Sigmoid colon (tissue), 6 donors: ENCODE measurements at regions not wholly inside any gene's neighbourhood (a gene's known extent, or its start where the extent isn't known, plus 50 kb on each side); places are given as distances from the start of the nearest gene placed in this dataset.

ENCODE experiments used
- DNase-seq: peaks from one replicate; pipeline ENCODE4 v3.0.0-alpha.2; 2019
- H3K27ac ChIP-seq, 4 donors: fragments of 200-600 bp; sonication (generic); one replicate each; pipeline ENCODE4 v1.5.1; 2016 to 2019; ENCODE audit warnings: mild to moderate bottlenecking in 1 of 4
- H3K27me3 ChIP-seq, 3 donors: fragments of 200-600 bp; sonication (generic); one replicate each; pipeline ENCODE4 v1.5.1; 2019; ENCODE audit warnings: mild to moderate bottlenecking in 1 of 3
- H3K36me3 ChIP-seq, 4 donors: fragments of 200-600 bp; sonication (generic); one replicate each; pipeline ENCODE4 v1.5.1; 2016 to 2019
- H3K4me1 ChIP-seq, 4 donors: fragments of 200-600 bp; sonication (generic); one replicate each; pipeline ENCODE4 v1.5.1; 2017 to 2019
- H3K4me3 ChIP-seq, 4 donors: fragments of 200-600 bp; sonication (generic); one replicate each; pipeline ENCODE4 v1.5.1; 2017 to 2019; ENCODE audit warnings: mild to moderate bottlenecking in 2 of 4, moderate library complexity in 1 of 4
- H3K9me3 ChIP-seq, 4 donors: fragments of 200-600 bp in 3 of 4; sonication (generic) in 3 of 4; one replicate each; pipeline versions ENCODE4 v1.5.1 to v1.6.1; 2013 to 2019
- EP300 ChIP-seq, 4 donors: sonication (generic); formaldehyde crosslinking; IDR thresholded peaks; one replicate each; pipeline ENCODE4 v1.6.1; 2017; ENCODE audit warnings: antibody characterized with exemption in 4 of 4
- POLR2A ChIP-seq, 2 donors: fragments of 450-650 bp; IDR thresholded peaks; one replicate each; pipeline ENCODE4 v1.6.1; 2016; ENCODE audit warnings: antibody characterized with exemption in 2 of 2, mild to moderate bottlenecking in 2 of 2, moderate library complexity in 2 of 2
- POLR2AphosphoS5 ChIP-seq, 4 donors: sonication (generic); formaldehyde crosslinking; IDR thresholded peaks; one replicate each; pipeline ENCODE4 v1.6.1; 2017; ENCODE audit warnings: antibody characterized with exemption in 4 of 4
- WGBS, 2 donors: extraction: QIAGEN DNeasy Blood & Tissue Kit; methylation state at CpG; one replicate each; pipeline ENCODE4 v1.1.7; 2013; 5-methylcytosine and 5-hydroxymethylcytosine counted together
- intact Hi-C: fragments of 100-400 bp; cut with DNase I; formaldehyde crosslinking; loops from one replicate; pipeline ENCODE4 v1.15.1; 2023
- TF ChIP-seq, protein P1 (sequence below), 4 experiments: fragments of 450-650 bp in 3 of 4; fragments of 200-600 bp in 1 of 4; IDR thresholded peaks; one replicate each; pipeline ENCODE4 v1.5.1; 2016 to 2019; ENCODE audit warnings: antibody characterized with exemption in 4 of 4, mild to moderate bottlenecking in 3 of 4, moderate library complexity in 2 of 4
- donor health status: healthy with polysubstance abuse.
- donor health status: healthy.

DNA sequence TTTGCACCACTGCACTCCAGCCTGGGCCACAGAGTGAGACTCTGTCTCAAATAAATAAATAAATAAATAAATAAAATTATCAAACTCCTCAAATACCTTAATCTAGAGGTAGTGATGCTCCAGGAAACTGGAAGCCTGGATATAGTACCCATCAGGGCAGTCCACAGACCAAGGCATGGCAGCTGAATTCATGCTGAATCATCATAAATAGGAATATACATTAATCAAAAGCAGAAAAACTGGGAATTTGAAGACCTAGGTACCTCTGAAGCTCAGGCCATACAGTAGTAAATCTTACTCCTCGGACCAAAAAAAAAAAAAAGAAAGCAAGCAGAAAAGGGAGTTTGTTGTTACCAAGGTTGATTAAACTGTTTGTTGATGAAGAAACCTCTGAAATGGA, 184.2 kb upstream of the CHODL start:
- no peaks in the 10 kb centered on the region for H3K27me3 ChIP-seq
- peaks cover 0 to 3% (median 0%) of the 10 kb centered on the region in 4 donors for H3K9me3 ChIP-seq
- DNase-seq, result no peak
- 69 to 80% methylated on average over 1 of the region's 1 CpG for WGBS, 2 donors
- no peak overlapping the region for H3K27ac ChIP-seq
- intact Hi-C loops, result no loop called here
- TF ChIP-seq EP300 (IDR thresholded peaks at IDR 0.05) (no peak), POLR2A (IDR thresholded peaks at IDR 0.05) (no peak), POLR2AphosphoS5 (IDR thresholded peaks at IDR 0.05) (no peak)
- TF ChIP-seq, protein P1, sequence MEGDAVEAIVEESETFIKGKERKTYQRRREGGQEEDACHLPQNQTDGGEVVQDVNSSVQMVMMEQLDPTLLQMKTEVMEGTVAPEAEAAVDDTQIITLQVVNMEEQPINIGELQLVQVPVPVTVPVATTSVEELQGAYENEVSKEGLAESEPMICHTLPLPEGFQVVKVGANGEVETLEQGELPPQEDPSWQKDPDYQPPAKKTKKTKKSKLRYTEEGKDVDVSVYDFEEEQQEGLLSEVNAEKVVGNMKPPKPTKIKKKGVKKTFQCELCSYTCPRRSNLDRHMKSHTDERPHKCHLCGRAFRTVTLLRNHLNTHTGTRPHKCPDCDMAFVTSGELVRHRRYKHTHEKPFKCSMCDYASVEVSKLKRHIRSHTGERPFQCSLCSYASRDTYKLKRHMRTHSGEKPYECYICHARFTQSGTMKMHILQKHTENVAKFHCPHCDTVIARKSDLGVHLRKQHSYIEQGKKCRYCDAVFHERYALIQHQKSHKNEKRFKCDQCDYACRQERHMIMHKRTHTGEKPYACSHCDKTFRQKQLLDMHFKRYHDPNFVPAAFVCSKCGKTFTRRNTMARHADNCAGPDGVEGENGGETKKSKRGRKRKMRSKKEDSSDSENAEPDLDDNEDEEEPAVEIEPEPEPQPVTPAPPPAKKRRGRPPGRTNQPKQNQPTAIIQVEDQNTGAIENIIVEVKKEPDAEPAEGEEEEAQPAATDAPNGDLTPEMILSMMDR (IDR thresholded peaks at IDR 0.05), result no peak
- H3K4me1 ChIP-seq, result no peaks in the 10 kb centered on the region
- H3K4me3 ChIP-seq, result no peak overlapping the region
- H3K36me3 ChIP-seq, result no peaks in the 10 kb centered on the region

DNA sequence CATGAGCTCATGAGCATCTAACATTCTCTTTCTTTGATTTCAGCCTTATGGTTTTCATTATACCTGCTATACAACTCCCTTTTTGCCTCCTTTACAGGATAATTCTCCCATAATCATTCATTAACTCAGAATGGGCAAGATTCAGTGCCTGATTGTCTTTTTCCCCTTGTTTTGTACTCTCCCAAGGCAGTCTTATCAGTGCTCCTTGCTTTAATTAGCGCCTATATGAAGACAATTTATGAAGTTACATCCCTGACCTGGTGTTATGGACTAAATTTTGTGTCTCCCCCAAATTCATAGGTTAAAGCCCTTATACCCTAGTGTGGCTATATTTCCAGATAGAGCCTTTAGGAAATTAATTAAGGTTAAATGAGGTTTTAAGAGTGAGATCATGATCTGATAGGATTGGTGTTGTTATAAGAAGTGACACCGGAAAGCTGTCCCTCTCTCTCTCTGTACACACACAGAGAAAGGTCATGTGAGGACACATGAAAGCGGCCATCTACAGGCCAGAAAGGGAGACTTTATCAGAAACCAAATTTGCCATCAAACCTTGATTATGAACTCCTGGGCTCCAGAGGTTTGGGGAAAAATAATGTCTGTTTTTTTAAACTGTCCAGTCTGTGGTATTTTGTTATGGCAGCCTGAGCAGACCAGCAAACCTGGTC, 185.8 kb upstream of the CHODL start:
- WGBS, 2 donors, result 78 to 91% methylated on average over 3 of the region's 3 CpGs
- Histone ChIP-seq H3K4me1 (no peaks in the 10 kb centered on the region), H3K27ac (no peak overlapping the region), H3K4me3 (no peak overlapping the region), H3K27me3 (no peaks in the 10 kb centered on the region), H3K36me3 (no peaks in the 10 kb centered on the region), H3K9me3 (peaks cover 0 to 3% (median 0%) of the 10 kb centered on the region in 4 donors)
- intact Hi-C loops, result no loop called here
- TF ChIP-seq POLR2AphosphoS5 (IDR thresholded peaks at IDR 0.05), result no peak
- TF ChIP-seq POLR2A (IDR thresholded peaks at IDR 0.05), result no peak
- TF ChIP-seq, protein P1 (IDR thresholded peaks at IDR 0.05), result no peak
- no peak for TF ChIP-seq EP300 (IDR thresholded peaks at IDR 0.05)
- no peak for DNase-seq

DNA sequence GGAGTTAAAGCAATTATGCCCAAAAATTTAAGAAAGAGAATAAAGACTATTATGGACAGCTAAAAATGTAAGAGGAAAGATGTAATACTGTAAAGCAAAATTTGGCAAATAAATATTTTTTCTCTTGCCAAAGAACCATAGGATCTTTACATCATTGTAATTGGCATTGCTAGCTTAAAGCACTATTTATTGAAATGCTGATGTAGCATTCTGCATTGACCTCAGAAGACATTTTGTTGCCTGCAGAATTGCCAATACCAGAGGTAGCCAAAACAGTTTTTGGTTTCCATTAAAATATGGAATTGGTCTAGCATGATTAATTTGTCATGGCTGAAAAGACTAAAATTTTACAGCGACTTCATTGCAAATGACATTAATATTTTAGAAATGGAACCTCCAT, 191.5 kb upstream of the CHODL start:
- TF ChIP-seq POLR2A (IDR thresholded peaks at IDR 0.05) (no peak), EP300 (IDR thresholded peaks at IDR 0.05) (no peak), POLR2AphosphoS5 (IDR thresholded peaks at IDR 0.05) (no peak)
- TF ChIP-seq, protein P1 (IDR thresholded peaks at IDR 0.05), result no peak
- no peaks in the 10 kb centered on the region for H3K4me1 ChIP-seq
- intact Hi-C loops, result no loop called here
- no peak for DNase-seq
- H3K4me3 ChIP-seq, result no peak overlapping the region
- H3K36me3 ChIP-seq, result no peaks in the 10 kb centered on the region
- H3K27ac ChIP-seq, result no peak overlapping the region
- peaks cover 0 to 5% (median 0%) of the 10 kb centered on the region in 4 donors for H3K9me3 ChIP-seq
- no peaks in the 10 kb centered on the region for H3K27me3 ChIP-seq
- WGBS, 2 donors, result 84 to 89% methylated on average over 1 of the region's 1 CpG

DNA sequence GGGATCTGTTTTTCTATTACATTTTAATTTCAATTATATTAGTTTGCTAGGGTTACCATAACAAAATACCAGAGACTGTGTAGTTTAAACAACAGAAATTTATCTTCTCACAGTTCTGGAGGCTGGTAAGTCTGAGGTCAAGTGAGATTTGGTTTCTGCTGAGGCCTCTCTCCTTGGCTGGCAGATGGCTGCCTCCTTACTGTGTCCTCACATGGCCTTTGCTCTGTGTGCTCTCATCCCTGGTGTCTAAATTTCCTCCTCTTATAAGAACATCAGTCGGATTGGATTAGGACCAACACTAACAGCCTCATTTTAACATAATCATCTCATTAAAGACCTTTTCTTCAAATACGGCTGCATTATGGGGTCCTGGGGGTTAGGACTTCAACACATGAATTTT, 195.2 kb upstream of the CHODL start:
- Histone ChIP-seq H3K4me1 (no peaks in the 10 kb centered on the region), H3K27me3 (no peaks in the 10 kb centered on the region), H3K9me3 (peaks cover 0 to 5% (median 0%) of the 10 kb centered on the region in 4 donors), H3K36me3 (no peaks in the 10 kb centered on the region), H3K4me3 (no peak overlapping the region), H3K27ac (no peak overlapping the region)
- WGBS, 2 donors, result 77 to 82% methylated on average over 2 of the region's 2 CpGs
- TF ChIP-seq, protein P1 (IDR thresholded peaks at IDR 0.05), result no peak
- no peak for TF ChIP-seq POLR2AphosphoS5 (IDR thresholded peaks at IDR 0.05)
- intact Hi-C loops, result no loop called here
- DNase-seq, result no peak

DNA sequence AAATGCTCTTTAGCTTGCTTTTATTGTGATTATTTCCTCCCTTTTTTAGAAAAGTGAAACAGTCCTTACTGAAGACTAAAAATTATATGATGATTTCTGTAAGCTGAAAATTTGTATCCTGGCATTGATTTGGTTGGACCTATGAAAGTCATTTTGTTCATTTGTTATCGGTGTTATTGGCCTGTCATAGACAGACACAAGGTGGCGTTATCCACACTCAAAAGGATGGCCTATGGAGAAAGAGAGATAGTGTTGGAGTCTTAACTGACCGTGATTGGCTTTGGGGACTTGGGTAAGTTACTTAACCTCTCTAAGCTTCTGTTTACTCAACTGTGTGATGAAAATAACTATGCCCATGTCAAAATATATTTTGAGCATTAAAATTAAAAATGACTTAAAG, 203.6 kb upstream of the CHODL start:
- H3K4me3 ChIP-seq, result no peak overlapping the region
- intact Hi-C loops, result no loop called here
- DNase-seq, result no peak
- H3K27me3 ChIP-seq, result no peaks in the 10 kb centered on the region
- 19 to 27% methylated on average over 3 of the region's 3 CpGs for WGBS, 2 donors
- no peak overlapping the region for H3K27ac ChIP-seq
- no peaks in the 10 kb centered on the region for H3K4me1 ChIP-seq
- no peaks in the 10 kb centered on the region for H3K36me3 ChIP-seq
- peaks cover 0 to 6% (median 0%) of the 10 kb centered on the region in 4 donors for H3K9me3 ChIP-seq
- TF ChIP-seq POLR2AphosphoS5 (IDR thresholded peaks at IDR 0.05) (no peak), POLR2A (IDR thresholded peaks at IDR 0.05) (no peak), EP300 (IDR thresholded peaks at IDR 0.05) (no peak)
- TF ChIP-seq, protein P1 (IDR thresholded peaks at IDR 0.05), result no peak
